GM12891 (cell line): ENCODE measurements at regions not wholly inside any gene's neighbourhood (a gene's known extent, or its start where the extent isn't known, plus 50 kb on each side); places are given as distances from the start of the nearest gene placed in this dataset.
"Not testable (repeated sequence)": the region's sequence is repeated elsewhere in the genome, so short reads cannot be mapped to it uniquely, and the experiment has no call there.

Source experiments
- DNase-seq: peaks from one replicate; pipeline ENCODE4 v3.0.0; 2011; ENCODE audit warnings: low spot score; ENCODE audit not compliant: insufficient read length
- FAIRE-seq: peaks from 2 replicates; lab custom pipeline; 2011; peaks lifted over from hg19 to GRCh38; lab: Jason Lieb, UNC
- PAX5 ChIP-seq: IDR thresholded peaks from 2 replicates; pipeline ENCODE4 v1.6.1; 2011; ENCODE audit warnings: low read length, moderate library complexity, mild to moderate bottlenecking; ENCODE audit not compliant: insufficient read depth, severe bottlenecking
- POLR2A ChIP-seq: IDR thresholded peaks from 2 replicates; pipeline ENCODE4 v1.6.1; 2011; ENCODE audit warnings: low read depth, low read length, control low read depth
- POLR2AphosphoS5 ChIP-seq: IDR thresholded peaks from 2 replicates; pipeline ENCODE4 v1.6.1; 2011; ENCODE audit warnings: low read depth, low read length, control low read depth
- POU2F2 ChIP-seq: IDR thresholded peaks from 2 replicates; pipeline ENCODE4 v1.6.1; 2011; ENCODE audit warnings: low read depth, mild to moderate bottlenecking, control low read depth, low read length, moderate library complexity
- SPI1 ChIP-seq: IDR thresholded peaks from 2 replicates; pipeline ENCODE4 v1.6.1; 2011; ENCODE audit warnings: low read depth, low read length, control low read depth
- TAF1 ChIP-seq: IDR thresholded peaks from 2 replicates; pipeline ENCODE4 v1.6.1; 2011; ENCODE audit warnings: low read depth, low read length, control low read depth

DNA sequence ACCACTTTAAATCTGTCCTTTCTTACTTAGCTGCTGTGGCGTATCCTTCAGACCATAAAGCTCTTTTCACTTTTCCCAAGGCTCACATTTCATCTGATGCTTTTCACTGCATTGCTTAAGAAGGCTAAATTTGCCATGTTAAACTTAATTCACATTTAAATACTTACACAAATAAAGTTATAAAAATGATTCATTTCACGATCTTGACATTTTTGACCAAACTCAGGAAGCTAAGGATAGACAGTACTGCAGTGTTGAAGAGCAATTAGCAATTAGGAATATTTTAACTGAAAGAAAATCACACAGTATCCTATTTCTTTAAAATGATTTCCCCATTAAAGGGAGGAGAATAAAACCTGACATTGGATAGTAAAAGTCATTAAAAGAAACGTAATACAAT is 1038.6 kb downstream of the STPG2 start:
- TF ChIP-seq POLR2A = no peak
- DNase-seq (no peak), FAIRE-seq (no peak)

DNA sequence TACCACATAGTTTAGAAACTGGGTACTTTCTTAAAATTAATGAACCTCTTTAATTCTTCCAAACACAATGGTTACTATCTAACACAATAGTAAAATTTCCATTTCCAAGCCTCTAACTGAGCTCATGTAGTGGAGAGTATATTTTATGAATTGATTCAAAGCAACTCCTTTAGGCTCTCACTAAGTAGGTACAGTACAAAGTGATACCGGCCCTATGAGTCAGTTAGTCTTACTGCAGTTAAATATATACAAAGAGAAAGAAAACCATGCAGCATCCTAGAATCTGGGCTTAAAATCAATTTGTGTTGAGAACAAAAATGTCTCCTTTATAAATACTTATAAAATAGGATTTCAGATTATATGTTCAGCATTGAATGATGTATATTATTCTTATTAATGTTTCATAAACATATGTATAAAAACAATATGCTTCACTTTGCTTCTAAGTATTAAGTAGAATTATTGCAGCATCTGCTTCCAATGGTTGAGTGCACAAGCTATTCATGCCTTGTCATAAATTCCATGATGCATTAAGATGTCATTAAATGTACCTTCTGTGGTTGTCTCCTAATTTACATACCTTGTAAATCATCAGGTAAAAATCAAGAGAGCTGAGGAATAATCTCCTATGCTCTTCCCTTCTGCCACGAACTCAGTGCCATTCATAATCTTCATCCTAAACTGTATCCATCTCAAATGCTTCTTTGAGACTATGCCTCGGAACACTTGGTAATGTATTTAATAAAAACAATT is 1037.8 kb downstream of the STPG2 start:
- FAIRE-seq = no peak
- TF ChIP-seq PAX5 = no peak
- TF ChIP-seq SPI1 = no peak
- no peak for TF ChIP-seq POLR2AphosphoS5
- no peak for TF ChIP-seq POLR2A
- no peak for TF ChIP-seq POU2F2
- TF ChIP-seq TAF1 = no peak

DNA sequence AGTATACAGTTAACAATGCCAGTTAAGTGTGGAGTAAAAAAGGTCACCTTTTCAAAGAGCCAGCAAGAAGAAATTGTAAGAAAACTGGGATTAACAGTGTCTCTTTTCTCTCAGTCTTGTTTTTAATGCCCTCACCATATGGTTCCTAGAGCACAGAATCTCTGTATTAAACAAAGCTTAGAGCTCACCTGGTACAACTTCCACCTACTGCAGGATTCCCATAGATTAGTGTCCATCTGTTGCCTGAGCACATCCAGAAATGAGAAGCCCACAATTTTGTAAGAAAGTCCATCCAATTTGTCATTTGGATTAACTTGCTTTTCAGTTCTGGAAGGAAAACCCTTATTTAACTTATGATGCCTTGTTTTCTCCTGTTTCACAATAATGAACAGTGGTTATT is 1037.1 kb downstream of the STPG2 start:
- TF ChIP-seq PAX5 = no peak
- TF ChIP-seq SPI1 = no peak
- no peak for TF ChIP-seq POU2F2
- no peak for TF ChIP-seq TAF1
- TF ChIP-seq POLR2AphosphoS5 = no peak
- TF ChIP-seq POLR2A = no peak
- no peak for DNase-seq
- no peak for FAIRE-seq

More for the DNA sequence above, 1037.8 kb downstream of the STPG2 start:
- no peak for DNase-seq

DNA sequence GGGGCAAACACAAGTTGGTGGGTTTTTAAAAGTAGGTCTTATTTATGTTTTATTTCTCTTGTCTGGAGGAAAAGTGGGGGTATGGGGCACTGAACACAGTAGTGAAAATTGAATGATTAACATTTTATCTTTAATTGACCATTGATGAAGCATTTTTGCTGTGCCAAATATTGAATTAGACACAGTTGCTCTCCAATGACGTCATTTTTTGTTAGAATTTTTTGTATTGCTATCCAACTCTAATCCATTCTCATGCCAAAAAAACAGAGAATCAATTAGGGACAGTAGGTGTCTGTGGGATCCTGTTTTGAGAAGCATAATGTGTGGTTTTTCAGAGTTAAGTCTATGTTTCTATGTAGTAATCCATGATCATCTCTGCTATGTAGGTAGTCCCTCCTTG is 1032.8 kb downstream of the STPG2 start:
- TF ChIP-seq POU2F2 = no peak
- no peak for TF ChIP-seq POLR2AphosphoS5
- FAIRE-seq = no peak
- no peak for DNase-seq

DNA sequence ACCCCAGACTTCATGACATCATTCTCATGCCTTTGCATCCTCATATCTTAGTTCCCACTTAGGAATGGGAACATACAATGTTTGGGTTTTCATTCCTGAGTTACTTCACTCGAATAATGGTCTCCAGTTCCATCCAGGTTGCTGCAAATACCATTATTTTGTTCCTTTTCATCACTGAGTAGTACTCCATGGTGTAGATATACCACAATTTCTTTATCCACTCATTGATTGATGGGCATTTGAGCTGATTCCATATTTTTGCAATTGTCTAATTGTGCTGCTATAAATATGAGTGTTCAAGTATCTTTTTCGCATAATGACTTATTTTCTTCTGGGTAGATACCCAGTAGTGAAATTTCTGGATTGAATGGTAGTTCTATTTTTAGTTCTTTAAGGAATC is 1026.8 kb downstream of the STPG2 start:
- no peak for FAIRE-seq

DNA sequence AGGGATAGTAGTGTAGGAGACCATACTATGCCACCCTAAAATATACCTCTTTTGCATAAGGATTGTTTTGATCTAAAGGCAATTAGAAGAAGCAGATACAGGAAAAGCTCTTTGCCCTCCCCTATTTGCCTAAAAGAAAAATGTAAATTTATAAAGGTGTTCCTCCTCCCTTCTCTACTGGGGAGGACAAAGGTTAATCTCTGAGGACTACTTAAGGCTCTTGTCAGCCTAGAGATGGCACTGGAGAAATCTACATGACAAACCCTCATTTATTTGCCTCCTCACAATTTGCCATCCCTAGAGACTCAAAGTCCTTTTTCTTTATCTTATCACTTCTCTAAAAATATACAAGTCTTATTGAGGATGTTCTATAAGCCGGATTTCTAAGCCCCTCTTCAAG is 1021.8 kb downstream of the STPG2 start:
- TF ChIP-seq POLR2AphosphoS5 = no peak
- no peak for TF ChIP-seq PAX5
- no peak for TF ChIP-seq POU2F2
- TF ChIP-seq SPI1 = no peak
- TF ChIP-seq POLR2A = no peak
- TF ChIP-seq TAF1 = no peak
- no peak for FAIRE-seq
- DNase-seq = no peak

More for the DNA sequence above, 1026.8 kb downstream of the STPG2 start:
- DNase-seq = no peak
- TF ChIP-seq SPI1 (no peak), POU2F2 (no peak), TAF1 (no peak), POLR2A (no peak), PAX5 (no peak), POLR2AphosphoS5 (no peak)

DNA sequence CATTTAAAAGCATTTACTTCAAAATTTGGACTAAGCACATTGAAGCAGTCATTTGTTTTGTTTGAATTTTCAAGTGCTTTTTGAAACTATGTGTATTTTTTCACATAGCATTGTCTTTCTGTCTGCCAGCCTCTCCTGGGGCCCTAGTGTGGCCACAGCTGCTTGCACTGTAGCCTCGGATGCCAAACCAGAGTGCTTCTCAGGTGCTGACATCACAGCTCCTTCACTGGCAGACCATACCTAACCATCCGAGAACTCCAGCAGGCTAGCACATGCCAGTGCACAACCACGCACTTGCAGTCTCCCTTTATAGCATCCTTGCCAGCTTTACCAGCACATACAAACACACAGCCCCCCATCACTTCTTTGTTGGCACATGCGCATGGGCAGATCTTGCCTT is 1019.7 kb downstream of the STPG2 start:
- no peak for TF ChIP-seq POLR2A
- TF ChIP-seq POLR2AphosphoS5 = no peak
- no peak for TF ChIP-seq TAF1
- no peak for TF ChIP-seq SPI1
- TF ChIP-seq POU2F2 = no peak
- no peak for TF ChIP-seq PAX5
- DNase-seq = no peak
- FAIRE-seq = no peak

DNA sequence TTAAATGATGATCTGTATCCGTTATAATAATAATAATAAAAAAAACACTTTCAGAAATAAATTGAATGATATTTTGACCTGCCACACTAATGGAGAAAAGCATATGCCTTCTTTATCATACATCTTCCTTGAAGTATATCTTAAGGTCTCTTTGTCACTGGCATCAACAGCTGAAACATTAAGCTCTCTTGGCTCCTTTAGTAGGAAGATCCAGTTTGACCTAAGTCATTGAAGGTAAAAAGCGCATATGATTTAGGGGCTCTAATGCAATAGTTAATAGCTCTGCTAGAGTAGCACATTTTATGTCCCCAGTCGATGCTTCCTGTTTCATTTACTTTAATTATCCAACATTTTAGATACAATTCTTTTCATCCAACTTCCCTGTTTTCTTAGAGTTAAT is 1010.8 kb downstream of the STPG2 start:
- DNase-seq (no peak), FAIRE-seq (no peak)
- TF ChIP-seq POLR2AphosphoS5 (no peak), SPI1 (no peak), PAX5 (no peak), POLR2A (no peak)

DNA sequence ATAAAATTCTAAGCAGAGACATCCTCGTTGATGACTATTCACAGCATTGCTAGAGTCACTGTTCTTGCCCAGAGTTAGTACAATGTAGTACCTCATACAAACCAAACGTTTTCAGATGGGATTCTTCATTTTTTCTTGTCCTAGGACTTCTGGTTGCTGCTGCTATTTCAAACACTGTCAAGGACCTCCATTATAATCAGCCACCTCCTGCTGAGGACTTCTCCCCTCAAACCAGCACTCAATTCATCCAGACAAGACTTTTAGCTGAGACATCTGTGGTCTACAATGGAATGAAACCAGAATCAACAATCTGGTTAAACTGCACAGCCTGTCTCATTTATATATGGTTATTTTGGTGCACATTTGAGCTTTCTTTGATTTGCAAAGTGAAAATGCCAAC is 1008.8 kb downstream of the STPG2 start:
- FAIRE-seq (no peak), DNase-seq (no peak)
- no peak for TF ChIP-seq POLR2A
- no peak for TF ChIP-seq POLR2AphosphoS5
- no peak for TF ChIP-seq POU2F2
- no peak for TF ChIP-seq TAF1
- TF ChIP-seq SPI1 = no peak
- no peak for TF ChIP-seq PAX5

DNA sequence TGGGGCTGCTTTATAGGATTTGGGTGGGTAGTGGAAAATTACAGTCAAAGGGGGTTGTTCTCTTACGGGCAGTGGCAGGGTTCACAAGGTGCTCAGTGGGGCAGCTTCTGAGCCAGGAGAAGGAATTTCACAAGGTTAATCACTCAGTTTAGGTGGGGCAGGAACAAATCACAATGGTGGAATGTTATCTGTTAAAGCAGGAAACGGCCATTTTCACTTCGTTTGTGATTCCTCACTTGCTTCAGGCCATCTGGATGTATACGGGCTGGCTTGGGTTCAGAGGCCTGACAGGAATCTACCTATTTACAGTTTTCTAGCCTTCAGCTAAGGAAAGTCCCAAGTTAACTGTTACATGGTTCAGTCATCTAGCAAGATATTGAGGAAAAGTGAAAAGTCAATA is 1003.5 kb downstream of the STPG2 start:
- DNase-seq (no peak), FAIRE-seq (no peak)
- TF ChIP-seq POLR2A (no peak), SPI1 (no peak), POU2F2 (no peak), TAF1 (no peak), PAX5 (no peak), POLR2AphosphoS5 (no peak)

DNA sequence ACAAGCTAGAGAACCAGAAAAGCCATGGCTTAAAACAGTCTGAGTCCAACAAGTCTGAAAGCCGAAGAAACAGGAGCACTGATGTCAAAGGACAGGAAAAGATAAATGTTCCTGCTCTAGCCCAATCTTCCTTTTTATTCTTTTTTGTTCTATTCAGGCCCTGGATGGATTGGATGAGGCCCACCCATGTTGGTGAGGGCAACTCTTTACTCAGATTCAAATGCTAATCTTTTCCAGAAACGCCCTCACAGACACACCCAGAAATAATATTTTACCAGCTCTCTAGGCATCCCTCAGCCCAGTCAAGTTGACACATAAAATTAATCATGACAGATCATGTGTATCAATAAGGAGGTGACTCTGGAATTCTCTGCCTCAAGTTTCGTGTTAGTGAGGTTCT is 1002.7 kb downstream of the STPG2 start:
- TF ChIP-seq PAX5 (no peak), TAF1 (no peak), POLR2AphosphoS5 (no peak), POU2F2 (no peak), SPI1 (no peak), POLR2A (no peak)
- FAIRE-seq (no peak), DNase-seq (no peak)

DNA sequence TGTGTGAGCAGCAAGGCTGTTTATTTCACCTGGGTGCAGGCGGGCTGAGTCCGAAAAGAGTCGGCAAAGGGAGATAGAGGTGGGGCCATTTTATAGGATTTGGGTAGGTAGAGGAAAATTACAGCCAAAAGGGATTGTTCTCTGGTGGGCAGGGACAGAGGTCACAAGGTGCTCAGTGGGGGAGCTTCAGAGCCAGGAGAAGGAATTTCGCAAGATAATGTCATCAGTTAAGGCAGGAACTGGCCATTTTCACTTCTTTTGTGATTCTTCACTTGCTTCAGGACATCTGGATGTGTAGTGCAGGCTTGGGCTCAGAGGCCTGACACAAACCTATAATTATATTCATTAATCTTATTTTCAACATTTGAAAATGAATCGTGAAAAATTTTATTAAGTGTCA is 1001.9 kb downstream of the STPG2 start:
- not testable (repeated sequence) for DNase-seq, FAIRE-seq
